GM23338 (cell line): ENCODE measurements at regions not wholly inside any gene's neighbourhood (a gene's known extent, or its start where the extent isn't known, plus 50 kb on each side); places are given as distances from the start of the nearest gene placed in this dataset.

Source experiments
- ATAC-seq: fragments of 200-7000 bp; cut with Tn5 transposase; 3 replicates; pipeline ENCODE4 v1.9.1; 2020
- DNase-seq: peaks from one replicate; pipeline ENCODE4 v3.0.0-alpha.2; 2015; ENCODE audit warnings: low spot score
- H2AFZ ChIP-seq: fragments of 200-600 bp; sonication (generic); 2 replicates; pipeline ENCODE4 v1.8.0; 2016; ENCODE audit warnings: antibody characterized with exemption, mild to moderate bottlenecking, moderate library complexity
- H3F3A ChIP-seq: fragments of 200-600 bp; sonication (generic); replicated peaks from 2 replicates; pipeline ENCODE4 v1.8.0; 2017; ENCODE audit warnings: antibody characterized with exemption, mixed run types, low read depth
- H3K27ac ChIP-seq: fragments of 200-600 bp; sonication (generic); 2 replicates; pipeline ENCODE4 v1.6.1; 2016; ENCODE audit warnings: low read depth
- H3K27me3 ChIP-seq: fragments of 200-600 bp; sonication (generic); 2 replicates; pipeline ENCODE4 v1.8.0; 2016; ENCODE audit warnings: mild to moderate bottlenecking, mixed run types, moderate library complexity; ENCODE audit not compliant: insufficient read depth
- H3K36me3 ChIP-seq: fragments of 200-600 bp; sonication (generic); 2 replicates; pipeline ENCODE4 v1.8.0; 2016; ENCODE audit warnings: mild to moderate bottlenecking; ENCODE audit not compliant: insufficient read depth
- H3K4me1 ChIP-seq: fragments of 200-600 bp; sonication (generic); 2 replicates; pipeline ENCODE4 v1.8.0; 2016; ENCODE audit warnings: mild to moderate bottlenecking, moderate library complexity; ENCODE audit not compliant: insufficient read depth
- H3K4me2 ChIP-seq: fragments of 200-600 bp; sonication (generic); 2 replicates; pipeline ENCODE4 v1.7.1; 2017; ENCODE audit warnings: mixed run types
- H3K4me3 ChIP-seq: fragments of 200-600 bp; sonication (generic); 2 replicates; pipeline ENCODE4 v1.6.1; 2016; ENCODE audit warnings: mixed run types
- H3K79me2 ChIP-seq: fragments of 200-600 bp; sonication (generic); replicated peaks from 2 replicates; pipeline ENCODE4 v1.8.0; 2017; ENCODE audit warnings: mild to moderate bottlenecking; ENCODE audit not compliant: insufficient read depth
- H3K9me2 ChIP-seq: fragments of 200-600 bp; sonication (generic); 2 replicates; pipeline ENCODE4 v1.8.0; 2017; ENCODE audit not compliant: insufficient read depth
- H4K20me1 ChIP-seq: fragments of 200-600 bp; sonication (generic); replicated peaks from 2 replicates; pipeline ENCODE4 v1.8.0; 2017; ENCODE audit warnings: mild to moderate bottlenecking; ENCODE audit not compliant: insufficient read depth
- H3K27ac Mint-ChIP-seq: 2 replicates; pipeline ENCODE4 v1.8.0; 2020; ENCODE audit warnings: inconsistent platforms, mild to moderate bottlenecking, moderate library complexity, mixed read lengths
- H3K27me3 Mint-ChIP-seq: 3 replicates; pipeline ENCODE4 v1.8.0; 2022; ENCODE audit warnings: low read depth, mild to moderate bottlenecking, moderate library complexity, mixed read lengths, inconsistent platforms; ENCODE audit not compliant: insufficient read depth, poor library complexity
- H3K36me3 Mint-ChIP-seq: 3 replicates; pipeline ENCODE4 v1.8.0; 2021; ENCODE audit warnings: low read depth, mild to moderate bottlenecking, inconsistent platforms, moderate library complexity, mixed read lengths
- H3K4me1 Mint-ChIP-seq: 3 replicates; pipeline ENCODE4 v1.8.0; 2020; ENCODE audit warnings: mild to moderate bottlenecking, inconsistent platforms, mixed read lengths
- H3K4me3 Mint-ChIP-seq: 3 replicates; pipeline ENCODE4 v1.8.0; 2021; ENCODE audit warnings: moderate library complexity, mild to moderate bottlenecking, inconsistent platforms, mixed read lengths
- H3K9me3 Mint-ChIP-seq: 3 replicates; pipeline ENCODE4 v1.8.0; 2020; ENCODE audit warnings: moderate library complexity, mild to moderate bottlenecking, inconsistent platforms, mixed read lengths
- ETS1 ChIP-seq: IDR thresholded peaks from 2 replicates; pipeline ENCODE4 v1.6.1; 2016; ENCODE audit warnings: antibody characterized with exemption
- EZH2 ChIP-seq: fragments of 200-600 bp; sonication (generic); IDR thresholded peaks from one replicate; pipeline ENCODE4 v1.8.0; 2017; ENCODE audit warnings: antibody characterized with exemption, mild to moderate bottlenecking, low read depth; ENCODE audit not compliant: unreplicated experiment
- JUNB ChIP-seq: IDR thresholded peaks from one replicate; pipeline ENCODE4 v1.6.1; 2016; ENCODE audit warnings: antibody characterized with exemption; ENCODE audit not compliant: unreplicated experiment
- POLR2AphosphoS5 ChIP-seq: IDR thresholded peaks from 2 replicates; pipeline ENCODE4 v1.6.1; 2016; ENCODE audit warnings: antibody characterized with exemption, low read depth
- STAT1 ChIP-seq: IDR thresholded peaks from one replicate; pipeline ENCODE4 v1.6.1; 2016; ENCODE audit warnings: antibody characterized with exemption; ENCODE audit not compliant: unreplicated experiment
- ZNF114 ChIP-seq: fragments of 250-450 bp; sonication (Bioruptor Pico); IDR thresholded peaks from 2 replicates; pipeline ENCODE4 v1.5.0; 2020; ENCODE audit warnings: mild to moderate bottlenecking, moderate library complexity
- TF ChIP-seq, protein P1 (sequence below), 2 experiments: fragments of 200-600 bp in 1 of 2; sonication (generic) in 1 of 2; conservative IDR thresholded peaks; 2 replicates each; pipeline versions ENCODE4 v1.5.1 to v1.6.1; 2016 to 2017; ENCODE audit warnings: antibody characterized with exemption in 2 of 2, low read depth in 2 of 2, mild to moderate bottlenecking in 2 of 2, moderate library complexity in 1 of 2
- TF ChIP-seq, protein P2 (sequence below): fragments of 250-450 bp; sonication (Bioruptor Pico); IDR thresholded peaks from 2 replicates; pipeline ENCODE4 v1.5.0; 2020; ENCODE audit warnings: mild to moderate bottlenecking, moderate library complexity

DNA sequence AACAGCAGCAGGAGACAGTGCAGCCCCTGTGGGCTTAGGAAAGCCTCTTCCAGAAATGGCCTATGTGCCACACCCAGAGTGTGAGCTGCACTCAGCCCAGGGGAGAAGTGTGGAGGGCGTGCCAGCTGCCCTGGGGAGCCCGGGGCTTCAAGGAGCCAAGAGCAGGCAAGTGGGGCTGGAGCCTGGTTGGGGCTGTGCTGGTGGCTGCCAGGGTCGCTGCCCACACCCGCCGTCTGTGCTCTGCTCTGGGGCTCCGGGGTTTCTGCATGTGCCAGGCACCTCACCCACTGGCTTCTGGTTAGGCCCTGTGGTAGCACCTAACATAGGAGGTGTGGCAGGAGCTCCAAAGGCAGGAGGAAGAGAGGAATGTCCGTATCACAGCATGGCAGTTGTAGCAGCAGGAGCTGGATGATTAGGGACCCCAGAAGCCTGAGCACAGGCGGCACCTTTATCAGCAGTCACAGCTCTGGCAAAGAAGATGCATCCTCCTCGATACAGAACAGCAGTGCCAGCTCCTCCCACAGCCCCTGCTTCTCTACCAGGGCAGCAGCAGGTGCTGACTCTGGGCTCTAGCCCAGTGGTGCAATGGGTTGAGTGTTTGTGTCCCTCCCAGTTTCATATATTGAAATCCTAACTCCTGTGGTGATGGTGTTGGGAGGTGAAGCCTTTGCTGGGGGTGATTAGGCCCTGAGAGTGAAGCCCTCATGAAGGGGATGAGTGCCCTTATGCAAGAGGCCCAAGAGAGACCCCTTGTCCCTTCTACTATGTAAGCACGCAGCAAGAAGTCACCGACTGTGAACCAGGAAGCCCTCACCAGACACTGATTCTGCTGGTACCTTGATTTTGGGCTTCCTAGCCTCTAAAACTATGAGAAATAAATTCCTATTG lies 70.0 kb upstream of the KLF13 start:
- no peaks in the 10 kb centered on the region for H3K4me1 Mint-ChIP-seq
- Histone ChIP-seq H3K27ac (no peak overlapping the region), H3K4me3 (no peak overlapping the region), H3K79me2 (no peaks in the 10 kb centered on the region), H4K20me1 (no peaks in the 10 kb centered on the region), H2AFZ (no peak overlapping the region), H3K27me3 (no peaks in the 10 kb centered on the region), H3K4me2 (no peak overlapping the region), H3F3A (no peaks in the 10 kb centered on the region), H3K36me3 (no peaks in the 10 kb centered on the region), H3K9me2 (no peaks in the 10 kb centered on the region), H3K4me1 (no peaks in the 10 kb centered on the region)
- H3K9me3 Mint-ChIP-seq: no peaks in the 10 kb centered on the region; the same call in 2 of the 3 replicates
- H3K27ac Mint-ChIP-seq: no peak overlapping the region
- no peaks in the 10 kb centered on the region for H3K36me3 Mint-ChIP-seq
- TF ChIP-seq ZNF114 (no peak), ETS1 (no peak), POLR2AphosphoS5 (no peak), JUNB (no peak), STAT1 (no peak), EZH2 (no peak)
- TF ChIP-seq, protein P1, sequence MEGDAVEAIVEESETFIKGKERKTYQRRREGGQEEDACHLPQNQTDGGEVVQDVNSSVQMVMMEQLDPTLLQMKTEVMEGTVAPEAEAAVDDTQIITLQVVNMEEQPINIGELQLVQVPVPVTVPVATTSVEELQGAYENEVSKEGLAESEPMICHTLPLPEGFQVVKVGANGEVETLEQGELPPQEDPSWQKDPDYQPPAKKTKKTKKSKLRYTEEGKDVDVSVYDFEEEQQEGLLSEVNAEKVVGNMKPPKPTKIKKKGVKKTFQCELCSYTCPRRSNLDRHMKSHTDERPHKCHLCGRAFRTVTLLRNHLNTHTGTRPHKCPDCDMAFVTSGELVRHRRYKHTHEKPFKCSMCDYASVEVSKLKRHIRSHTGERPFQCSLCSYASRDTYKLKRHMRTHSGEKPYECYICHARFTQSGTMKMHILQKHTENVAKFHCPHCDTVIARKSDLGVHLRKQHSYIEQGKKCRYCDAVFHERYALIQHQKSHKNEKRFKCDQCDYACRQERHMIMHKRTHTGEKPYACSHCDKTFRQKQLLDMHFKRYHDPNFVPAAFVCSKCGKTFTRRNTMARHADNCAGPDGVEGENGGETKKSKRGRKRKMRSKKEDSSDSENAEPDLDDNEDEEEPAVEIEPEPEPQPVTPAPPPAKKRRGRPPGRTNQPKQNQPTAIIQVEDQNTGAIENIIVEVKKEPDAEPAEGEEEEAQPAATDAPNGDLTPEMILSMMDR (conservative IDR thresholded peaks at IDR 0.05; ENCODE audit: low read depth in 2 of 2): no peak
- TF ChIP-seq, protein P2, sequence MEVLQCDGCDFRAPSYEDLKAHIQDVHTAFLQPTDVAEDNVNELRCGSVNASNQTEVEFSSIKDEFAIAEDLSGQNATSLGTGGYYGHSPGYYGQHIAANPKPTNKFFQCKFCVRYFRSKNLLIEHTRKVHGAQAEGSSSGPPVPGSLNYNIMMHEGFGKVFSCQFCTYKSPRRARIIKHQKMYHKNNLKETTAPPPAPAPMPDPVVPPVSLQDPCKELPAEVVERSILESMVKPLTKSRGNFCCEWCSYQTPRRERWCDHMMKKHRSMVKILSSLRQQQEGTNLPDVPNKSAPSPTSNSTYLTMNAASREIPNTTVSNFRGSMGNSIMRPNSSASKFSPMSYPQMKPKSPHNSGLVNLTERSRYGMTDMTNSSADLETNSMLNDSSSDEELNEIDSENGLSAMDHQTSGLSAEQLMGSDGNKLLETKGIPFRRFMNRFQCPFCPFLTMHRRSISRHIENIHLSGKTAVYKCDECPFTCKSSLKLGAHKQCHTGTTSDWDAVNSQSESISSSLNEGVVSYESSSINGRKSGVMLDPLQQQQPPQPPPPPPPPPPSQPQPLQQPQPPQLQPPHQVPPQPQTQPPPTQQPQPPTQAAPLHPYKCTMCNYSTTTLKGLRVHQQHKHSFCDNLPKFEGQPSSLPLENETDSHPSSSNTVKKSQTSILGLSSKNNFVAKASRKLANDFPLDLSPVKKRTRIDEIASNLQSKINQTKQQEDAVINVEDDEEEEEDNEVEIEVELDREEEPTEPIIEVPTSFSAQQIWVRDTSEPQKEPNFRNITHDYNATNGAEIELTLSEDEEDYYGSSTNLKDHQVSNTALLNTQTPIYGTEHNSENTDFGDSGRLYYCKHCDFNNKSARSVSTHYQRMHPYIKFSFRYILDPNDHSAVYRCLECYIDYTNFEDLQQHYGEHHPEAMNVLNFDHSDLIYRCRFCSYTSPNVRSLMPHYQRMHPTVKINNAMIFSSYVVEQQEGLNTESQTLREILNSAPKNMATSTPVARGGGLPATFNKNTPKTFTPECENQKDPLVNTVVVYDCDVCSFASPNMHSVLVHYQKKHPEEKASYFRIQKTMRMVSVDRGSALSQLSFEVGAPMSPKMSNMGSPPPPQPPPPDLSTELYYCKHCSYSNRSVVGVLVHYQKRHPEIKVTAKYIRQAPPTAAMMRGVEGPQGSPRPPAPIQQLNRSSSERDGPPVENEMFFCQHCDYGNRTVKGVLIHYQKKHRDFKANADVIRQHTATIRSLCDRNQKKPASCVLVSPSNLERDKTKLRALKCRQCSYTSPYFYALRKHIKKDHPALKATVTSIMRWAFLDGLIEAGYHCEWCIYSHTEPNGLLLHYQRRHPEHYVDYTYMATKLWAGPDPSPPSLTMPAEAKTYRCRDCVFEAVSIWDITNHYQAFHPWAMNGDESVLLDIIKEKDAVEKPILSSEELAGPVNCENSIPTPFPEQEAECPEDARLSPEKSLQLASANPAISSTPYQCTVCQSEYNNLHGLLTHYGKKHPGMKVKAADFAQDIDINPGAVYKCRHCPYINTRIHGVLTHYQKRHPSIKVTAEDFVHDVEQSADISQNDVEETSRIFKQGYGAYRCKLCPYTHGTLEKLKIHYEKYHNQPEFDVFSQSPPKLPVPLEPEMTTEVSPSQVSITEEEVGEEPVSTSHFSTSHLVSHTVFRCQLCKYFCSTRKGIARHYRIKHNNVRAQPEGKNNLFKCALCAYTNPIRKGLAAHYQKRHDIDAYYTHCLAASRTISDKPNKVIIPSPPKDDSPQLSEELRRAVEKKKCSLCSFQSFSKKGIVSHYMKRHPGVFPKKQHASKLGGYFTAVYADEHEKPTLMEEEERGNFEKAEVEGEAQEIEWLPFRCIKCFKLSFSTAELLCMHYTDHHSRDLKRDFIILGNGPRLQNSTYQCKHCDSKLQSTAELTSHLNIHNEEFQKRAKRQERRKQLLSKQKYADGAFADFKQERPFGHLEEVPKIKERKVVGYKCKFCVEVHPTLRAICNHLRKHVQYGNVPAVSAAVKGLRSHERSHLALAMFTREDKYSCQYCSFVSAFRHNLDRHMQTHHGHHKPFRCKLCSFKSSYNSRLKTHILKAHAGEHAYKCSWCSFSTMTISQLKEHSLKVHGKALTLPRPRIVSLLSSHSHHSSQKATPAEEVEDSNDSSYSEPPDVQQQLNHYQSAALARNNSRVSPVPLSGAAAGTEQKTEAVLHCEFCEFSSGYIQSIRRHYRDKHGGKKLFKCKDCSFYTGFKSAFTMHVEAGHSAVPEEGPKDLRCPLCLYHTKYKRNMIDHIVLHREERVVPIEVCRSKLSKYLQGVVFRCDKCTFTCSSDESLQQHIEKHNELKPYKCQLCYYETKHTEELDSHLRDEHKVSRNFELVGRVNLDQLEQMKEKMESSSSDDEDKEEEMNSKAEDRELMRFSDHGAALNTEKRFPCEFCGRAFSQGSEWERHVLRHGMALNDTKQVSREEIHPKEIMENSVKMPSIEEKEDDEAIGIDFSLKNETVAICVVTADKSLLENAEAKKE (CRISPR knock-in tag): no peak
- ATAC-seq (no peak), DNase-seq (no peak)
- peaks cover 11% of the 10 kb centered on the region for H3K27me3 Mint-ChIP-seq
- no peak overlapping the region for H3K4me3 Mint-ChIP-seq
